Fibroblast of skin of left biceps (primary cell): ENCODE measurements at regions not wholly inside any gene's neighbourhood (a gene's known extent, or its start where the extent isn't known, plus 50 kb on each side); places are given as distances from the start of the nearest gene placed in this dataset.
"Not testable (repeated sequence)": the region's sequence is repeated elsewhere in the genome, so short reads cannot be mapped to it uniquely, and the experiment has no call there.

Source experiments
- DNase-seq, 2 experiments: peaks; one replicate each; pipeline ENCODE4 v3.0.0-alpha.2; 2013; ENCODE audit warnings: low read depth in 2 of 2

- no peak for DNase-seq
These were observed 181.2 kb upstream of the GALNT2 start for GRCh38 chr1:229885568-229886495.

DNA sequence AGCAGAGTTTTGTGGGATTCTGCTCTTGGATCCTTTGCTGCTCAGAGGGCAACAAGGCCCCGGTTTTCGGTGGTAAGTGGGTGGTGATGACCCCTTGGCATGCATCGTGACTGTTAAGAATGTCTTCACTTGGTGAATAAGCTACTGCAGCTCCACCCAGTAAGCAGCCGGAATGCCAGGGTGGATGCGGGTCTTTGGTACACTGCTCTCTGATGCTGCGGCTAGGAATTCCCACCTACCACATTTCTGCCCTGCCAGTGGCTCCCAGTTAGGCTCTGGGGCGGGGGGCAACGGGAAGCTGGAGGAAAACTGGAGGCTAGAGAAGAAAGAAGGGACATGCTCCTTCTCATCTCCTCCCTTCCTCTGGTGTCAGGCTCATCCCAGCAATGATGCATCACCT, 180.4 kb upstream of the GALNT2 start:
- no peak for DNase-seq

DNA sequence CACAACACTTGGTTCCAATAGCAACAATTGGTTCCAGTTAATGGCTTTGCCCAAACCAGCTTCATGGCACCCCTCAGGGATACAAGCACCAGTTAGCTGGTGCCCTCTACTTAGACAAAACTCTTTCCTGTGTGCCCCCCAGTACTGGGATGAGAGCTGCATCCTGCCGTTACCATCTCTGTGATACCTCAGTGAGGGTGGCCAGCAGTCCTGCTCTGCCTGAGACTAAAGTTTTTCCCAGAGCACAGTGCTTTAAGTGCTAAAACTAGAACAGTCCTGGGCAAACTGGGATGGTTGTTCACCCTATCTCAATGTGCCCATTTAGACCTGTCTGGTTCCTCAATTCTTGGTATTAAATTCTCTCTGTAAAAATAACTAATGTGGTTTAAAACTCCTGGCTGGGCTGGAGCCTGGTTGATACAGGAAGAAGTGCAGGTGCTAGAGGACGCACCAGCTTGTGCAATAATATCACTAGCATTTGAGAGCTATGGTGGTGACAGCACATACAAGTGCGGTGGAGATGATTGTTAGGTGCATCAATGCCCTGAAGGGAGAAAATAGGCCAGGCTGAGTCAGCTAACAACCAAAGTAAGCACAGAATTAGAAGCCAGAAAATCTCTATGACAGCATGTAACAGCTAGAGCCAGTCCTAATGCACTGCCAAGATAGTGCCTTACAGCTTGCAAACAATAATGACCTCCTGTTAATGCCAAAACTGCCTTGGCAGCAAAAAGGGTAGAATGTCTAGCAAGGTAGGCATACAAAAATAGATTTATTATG, 179.8 kb upstream of the GALNT2 start:
- no peak for DNase-seq

DNA sequence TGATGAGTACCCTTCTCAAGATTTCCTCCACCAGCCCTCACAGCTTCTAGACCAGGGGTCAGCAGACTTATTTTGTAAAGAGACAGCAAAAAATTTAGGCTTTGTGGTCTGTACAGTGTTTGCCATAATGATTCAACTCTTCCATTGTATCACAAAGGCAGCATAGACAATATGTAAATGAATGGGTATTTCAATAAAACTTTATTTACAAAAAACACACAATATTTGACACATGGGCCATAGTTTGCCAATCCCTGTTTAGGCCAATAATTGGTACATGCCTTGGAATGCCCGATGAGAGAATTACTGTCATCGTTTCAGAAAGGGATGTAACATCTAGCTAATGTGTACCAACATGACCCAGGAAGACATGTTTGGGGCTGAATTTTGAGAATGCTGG, 178.9 kb upstream of the GALNT2 start:
- no peak for DNase-seq

DNA sequence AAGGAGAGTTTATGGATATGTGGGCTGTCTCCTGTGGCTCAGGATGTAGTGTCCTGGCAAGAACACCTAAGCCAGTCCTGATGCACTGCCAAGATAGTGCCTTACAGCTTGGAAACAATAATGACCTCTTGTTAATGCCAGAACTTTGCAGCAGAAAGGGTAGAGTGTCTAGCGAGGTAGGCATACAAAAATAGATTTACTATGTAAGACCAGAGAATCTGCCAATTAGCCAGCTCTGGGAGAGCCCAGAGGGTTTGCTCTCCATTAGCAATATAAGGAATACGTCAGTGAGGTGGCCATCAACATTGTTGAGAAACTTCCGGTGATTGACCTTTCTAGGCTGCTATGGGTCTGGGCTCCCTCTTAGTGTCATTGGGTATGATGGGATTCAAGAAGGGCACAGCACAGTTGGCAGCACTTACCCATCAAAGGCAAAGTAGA, 178.5 kb upstream of the GALNT2 start:
- no peak for DNase-seq

- DNase-seq: no peak
These were observed 178.0 kb upstream of the GALNT2 start for GRCh38 chr1:229889031-229889517.

- no peak for DNase-seq
These were observed 175.8 kb upstream of the GALNT2 start for GRCh38 chr1:229891227-229891626.

GRCh38 chr1:229892515-229893117, 174.4 kb upstream of the GALNT2 start:
- no peak for DNase-seq

- no peak for DNase-seq
These were observed 173.1 kb upstream of the GALNT2 start for GRCh38 chr1:229893762-229894444.

DNA sequence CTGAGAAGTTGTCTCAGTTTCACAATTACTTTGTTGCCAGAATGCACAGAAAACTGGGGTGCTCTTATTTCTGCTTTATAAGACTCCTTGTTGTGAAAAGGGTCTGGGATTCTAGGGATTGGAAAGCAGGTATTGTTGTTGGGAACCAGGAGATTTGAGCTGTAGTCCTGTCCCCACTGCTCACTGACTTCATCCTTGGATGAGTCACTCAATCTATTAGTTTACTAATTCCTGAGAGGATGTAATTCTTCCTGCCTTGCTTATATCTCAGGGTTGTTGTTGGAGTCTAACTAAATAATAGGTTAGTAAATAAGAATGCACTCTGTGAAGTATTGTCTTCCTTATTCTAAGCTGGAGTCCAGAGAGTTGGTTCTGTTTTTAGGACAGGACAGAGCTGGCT, 172.5 kb upstream of the GALNT2 start:
- DNase-seq: no peak

DNA sequence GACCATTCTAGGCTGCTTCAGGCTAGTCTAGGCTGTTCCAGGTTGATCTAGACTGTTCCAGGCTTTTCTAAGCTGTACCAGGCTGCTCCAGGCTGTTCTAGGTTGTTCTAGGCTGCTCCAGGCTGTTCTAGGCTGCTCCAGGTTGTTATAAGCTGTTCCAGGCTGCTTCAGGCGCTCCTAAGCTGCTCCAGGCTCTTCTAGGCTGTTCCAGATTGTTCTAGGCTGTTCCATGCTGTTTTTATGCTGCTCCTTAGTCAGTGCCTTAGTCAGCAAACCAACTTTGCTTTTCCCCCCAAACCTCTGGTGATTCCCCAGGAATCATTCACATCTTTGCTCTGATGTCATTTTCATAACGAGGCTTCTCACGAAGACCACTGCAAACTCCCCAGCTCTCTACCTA, 171.4 kb upstream of the GALNT2 start:
- no peak for DNase-seq

GRCh38 chr1:229896306-229896705, 170.7 kb upstream of the GALNT2 start:
- DNase-seq: no peak

- no peak for DNase-seq
These were observed 170.2 kb upstream of the GALNT2 start for GRCh38 chr1:229896861-229897260.

- no peak for DNase-seq
These were observed 169.5 kb upstream of the GALNT2 start for GRCh38 chr1:229897501-229897900.

DNA sequence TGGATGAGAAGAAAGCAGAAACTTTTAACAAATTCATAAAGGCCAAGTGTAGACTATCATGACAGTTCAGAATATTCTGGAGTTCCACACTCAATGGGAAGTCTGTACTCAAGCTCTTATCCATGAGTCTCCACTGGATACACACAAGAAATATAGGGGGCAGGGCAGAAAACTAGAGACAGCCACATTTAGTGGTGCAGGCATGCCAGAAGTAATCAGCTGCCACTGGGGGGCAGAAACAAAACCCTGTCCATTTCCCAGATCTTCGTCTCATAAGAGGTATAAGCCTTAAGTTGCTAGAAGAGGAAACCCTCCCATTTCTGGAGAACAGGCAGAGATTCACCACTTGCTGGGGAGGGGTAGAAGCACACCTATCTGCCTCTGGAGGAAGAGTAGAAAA, 166.8 kb upstream of the GALNT2 start:
- DNase-seq: no peak

GRCh38 chr1:229905031-229905545, 161.9 kb upstream of the GALNT2 start:
- DNase-seq: no peak

- no peak for DNase-seq
These were observed 161.4 kb upstream of the GALNT2 start for GRCh38 chr1:229905652-229906051.

DNA sequence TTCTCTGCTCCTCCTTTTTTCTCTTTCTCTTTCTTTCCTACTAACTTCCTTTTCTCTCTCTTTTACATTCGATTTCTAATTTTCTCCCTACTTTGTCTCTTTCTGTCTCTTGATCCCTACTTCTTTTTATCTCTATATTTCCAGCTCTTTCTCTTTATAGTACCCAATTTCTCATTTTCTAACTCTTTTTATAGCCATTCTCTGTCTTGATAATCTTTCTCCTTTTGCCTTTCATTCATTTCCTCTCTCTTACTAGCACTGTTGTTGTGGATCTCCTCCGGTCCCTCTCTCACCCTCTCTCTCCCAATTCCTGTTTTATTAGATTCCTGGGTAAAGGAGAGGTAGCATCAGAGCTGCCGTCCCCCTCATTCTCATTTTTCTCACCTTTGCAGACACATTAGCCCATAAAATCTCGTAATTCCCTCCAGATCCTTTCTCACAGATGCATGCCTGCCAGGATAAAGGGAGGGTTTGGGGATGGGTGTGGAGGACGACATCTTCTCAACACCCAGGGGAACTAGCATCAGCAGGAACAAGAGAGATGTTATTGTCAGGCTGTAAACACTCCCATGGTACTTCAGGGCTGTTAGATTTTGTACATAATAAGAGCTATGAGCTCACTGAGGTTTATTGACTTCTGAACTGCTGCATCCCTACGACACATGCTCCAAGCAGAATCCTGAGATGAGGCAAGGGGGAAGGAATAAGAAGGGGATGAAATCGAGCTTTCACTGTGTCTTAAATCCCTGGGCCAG, 159.0 kb upstream of the GALNT2 start:
- no peak for DNase-seq

- no peak for DNase-seq
These were observed 158.3 kb upstream of the GALNT2 start for GRCh38 chr1:229908689-229909088.

- no peak for DNase-seq
These were observed 153.5 kb upstream of the GALNT2 start for GRCh38 chr1:229913489-229913888.

DNA sequence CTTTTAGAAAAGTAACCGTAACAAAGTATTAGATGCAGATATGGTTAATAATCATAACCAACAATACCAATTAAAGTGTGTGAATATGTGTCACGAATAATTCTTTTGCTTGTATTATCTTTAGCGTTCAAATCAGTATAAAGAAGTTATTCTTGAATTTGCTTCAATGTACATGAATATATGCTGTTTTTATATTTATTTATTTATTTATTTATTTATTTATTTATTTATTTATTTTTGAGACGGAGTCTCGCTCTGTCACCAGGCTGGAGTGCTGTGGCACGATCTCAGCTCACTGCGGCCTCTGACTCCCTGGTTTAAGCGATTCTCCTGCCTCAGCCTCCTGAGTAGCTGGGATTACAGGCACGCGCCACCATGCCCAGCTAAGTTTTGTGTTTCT, 147.6 kb upstream of the GALNT2 start:
- DNase-seq: not testable (repeated sequence)
